Vagina (tissue), 2 donors: ENCODE measurements at regions not wholly inside any gene's neighbourhood (a gene's known extent, or its start where the extent isn't known, plus 50 kb on each side); places are given as distances from the start of the nearest gene placed in this dataset.

Experiments
- CTCF ChIP-seq, 3 experiments: fragments of 450-650 bp in 2 of 3; fragments of 200-600 bp in 1 of 3; sonication (generic) in 1 of 3; IDR thresholded peaks; one replicate each; pipeline ENCODE4 v1.5.1; 2017 to 2019; ENCODE audit warnings: antibody characterized with exemption in 3 of 3, mild to moderate bottlenecking in 2 of 3, moderate library complexity in 2 of 3
- POLR2A ChIP-seq, 2 donors: fragments of 450-650 bp; IDR thresholded peaks; one replicate each; pipeline ENCODE4 v1.6.1; 2017; ENCODE audit warnings: antibody characterized with exemption in 2 of 2, mild to moderate bottlenecking in 2 of 2, moderate library complexity in 2 of 2
- POLR2AphosphoS5 ChIP-seq, 2 donors: sonication (generic); formaldehyde crosslinking; IDR thresholded peaks; one replicate each; pipeline ENCODE4 v1.9.0; 2017; ENCODE audit warnings: antibody characterized with exemption in 2 of 2, mild to moderate bottlenecking in 2 of 2, low read depth in 1 of 2; ENCODE audit not compliant: insufficient read depth in 1 of 2

- TF ChIP-seq CTCF (IDR thresholded peaks at IDR 0.05) (no peak), POLR2AphosphoS5 (IDR thresholded peaks at IDR 0.05; ENCODE audit: insufficient read depth in 1 of 2, low read depth in 1 of 2) (no peak), POLR2A (IDR thresholded peaks at IDR 0.05) (no peak)
These were observed 177.6 kb upstream of the MTNR1B start for GRCh38 chr11:92791886-92792285.
